ENCODE measurements at regions not wholly inside any gene's neighbourhood (a gene's known extent, or its start where the extent isn't known, plus 50 kb on each side); places are given as distances from the start of the nearest gene placed in this dataset.

DNA sequence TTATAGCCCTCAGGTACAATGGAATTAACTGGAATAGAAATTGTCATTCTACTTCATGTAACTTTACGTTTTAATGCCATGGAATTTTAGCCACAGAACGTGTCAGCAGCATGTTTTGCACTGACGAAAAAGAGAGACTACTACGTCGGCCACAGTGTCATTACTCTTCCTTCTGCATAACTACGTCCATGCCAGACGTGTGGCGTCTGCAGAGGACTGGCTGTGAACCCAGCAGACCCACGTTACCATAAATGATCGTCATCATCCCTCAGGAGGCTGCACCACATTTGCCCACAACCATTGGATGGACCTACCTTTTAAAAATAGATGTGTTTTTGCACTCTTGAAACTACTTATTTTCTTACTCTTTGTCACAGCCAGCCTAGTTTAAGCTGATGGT is 63.8 kb upstream of the ATG10 start:
- no peak for TF ChIP-seq CTCF (conservative IDR thresholded peaks at IDR 0.05; ENCODE audit: low read depth, low read length)
- no peak for TF ChIP-seq POLR2A (IDR thresholded peaks at IDR 0.05; ENCODE audit: low read depth, low read length)
- TF ChIP-seq CHD1 (IDR thresholded peaks at IDR 0.05; ENCODE audit: low read depth, low read length), result no peak
- no peak for TF ChIP-seq SMC3 (IDR thresholded peaks at IDR 0.05; ENCODE audit: low read depth, low read length)
- no peak for TF ChIP-seq NFE2L2 (IDR thresholded peaks at IDR 0.05; ENCODE audit: low read depth, low read length)
- no peak for TF ChIP-seq FOS (IDR thresholded peaks at IDR 0.05; ENCODE audit: low read depth, low read length)
- no peak for TF ChIP-seq RAD21 (IDR thresholded peaks at IDR 0.05; ENCODE audit: low read length)
- TF ChIP-seq RCOR1 (IDR thresholded peaks at IDR 0.05; ENCODE audit: insufficient replicate concordance, low read length), result no peak
- no peak for TF ChIP-seq MAFK (IDR thresholded peaks at IDR 0.05; ENCODE audit: low read depth, low read length)
- TF ChIP-seq RFX5 (IDR thresholded peaks at IDR 0.05; ENCODE audit: low read depth, low read length), result no peak
